ENCODE measurements at regions not wholly inside any gene's neighbourhood (a gene's known extent, or its start where the extent isn't known, plus 50 kb on each side); places are given as distances from the start of the nearest gene placed in this dataset.
A peak's percentile ranks its signal among the peaks of the same experiment; 100 is the strongest.
"Not testable (repeated sequence)": the region's sequence is repeated elsewhere in the genome, so short reads cannot be mapped to it uniquely, and the experiment has no call there.

GRCh38 chr22:27105142-27106025 lies 448.0 kb downstream of the MIAT start:
- DNase-seq = no peak

GRCh38 chr22:27106985-27107384 lies 449.6 kb downstream of the MIAT start:
- no peak for DNase-seq

GRCh38 chr22:27107386-27107785 lies 450.0 kb downstream of the MIAT start:
- no peak for DNase-seq

GRCh38 chr22:27107824-27108223 lies 450.4 kb downstream of the MIAT start:
- no peak for DNase-seq

GRCh38 chr22:27108425-27109114 lies 451.2 kb downstream of the MIAT start:
- DNase-seq = no peak

- DNase-seq = not testable (repeated sequence)
Observed at GRCh38 chr22:27109406-27109805, 452.0 kb downstream of the MIAT start.

GRCh38 chr22:27110665-27111451 lies 453.5 kb downstream of the MIAT start:
- DNase-seq = no peak

GRCh38 chr22:27111796-27112672 lies 454.6 kb downstream of the MIAT start:
- no peak for DNase-seq

- peak; percentile 34 for DNase-seq
Observed at GRCh38 chr22:27113211-27113635, 455.8 kb downstream of the MIAT start.

- no peak for DNase-seq
Observed at GRCh38 chr22:27113641-27114040, 456.3 kb downstream of the MIAT start.

GRCh38 chr22:27114186-27114585 lies 456.8 kb downstream of the MIAT start:
- DNase-seq = no peak

- no peak for DNase-seq
Observed at GRCh38 chr22:27115410-27115809, 458.0 kb downstream of the MIAT start.

- DNase-seq = no peak
Observed at GRCh38 chr22:27115816-27116256, 458.4 kb downstream of the MIAT start.

- DNase-seq = no peak
Observed at GRCh38 chr22:27116312-27117086, 459.1 kb downstream of the MIAT start.

- no peak for DNase-seq
Observed at GRCh38 chr22:27120036-27120435, 462.6 kb downstream of the MIAT start.

GRCh38 chr22:27122574-27122973 lies 465.2 kb downstream of the MIAT start:
- no peak for DNase-seq

- DNase-seq = no peak
Observed at GRCh38 chr22:27123880-27124279, 466.5 kb downstream of the MIAT start.

- DNase-seq = no peak
Observed at GRCh38 chr22:27124351-27124966, 467.1 kb downstream of the MIAT start.

- DNase-seq = no peak
Observed at GRCh38 chr22:27125539-27125938, 468.2 kb downstream of the MIAT start.

- no peak for DNase-seq
Observed at GRCh38 chr22:27127911-27128310, 470.5 kb downstream of the MIAT start.

Measured in activated CD4-positive, alpha-beta T cell treated with anti-CD3 and anti-CD28 coated beads, Interleukin-2, amount 50 U/mL, for 16 hours (primary cell).